PC-9 (cell line): ENCODE measurements at regions not wholly inside any gene's neighbourhood (a gene's known extent, or its start where the extent isn't known, plus 50 kb on each side); places are given as distances from the start of the nearest gene placed in this dataset.

Source experiments
- CTCF ChIP-seq: fragments of 200-600 bp; sonication (generic); conservative IDR thresholded peaks from 2 replicates; pipeline ENCODE4 v1.6.1; 2017; ENCODE audit warnings: mixed run types, antibody characterized with exemption, mild to moderate bottlenecking, moderate library complexity
- EZH2 ChIP-seq: fragments of 200-600 bp; sonication (generic); IDR thresholded peaks from 2 replicates; pipeline ENCODE4 v1.8.0; 2017; ENCODE audit warnings: antibody characterized with exemption, low read depth

- TF ChIP-seq CTCF (no peak), EZH2 (no peak)
These were observed 368.0 kb upstream of the SPHKAP start for GRCh38 chr2:228549441-228550007.
